Left ventricle myocardium superior (tissue), 1 donor: ENCODE measurements at regions not wholly inside any gene's neighbourhood (a gene's known extent, or its start where the extent isn't known, plus 50 kb on each side); places are given as distances from the start of the nearest gene placed in this dataset.

Experiments used
- ATAC-seq: fragments of 200-7000 bp; cut with Tn5 transposase; one replicate; pipeline ENCODE4 v1.9.1; 2020; ENCODE audit warnings: mild to moderate bottlenecking, moderate library complexity
- DNase-seq: peaks from one replicate; pipeline ENCODE4 v3.0.0-alpha.2; 2020
- intact Hi-C: fragments of 100-400 bp; cut with micrococcal nuclease; formaldehyde crosslinking; loops from one replicate; pipeline ENCODE4 v1.11.0; 2022
- donor health status: DM: no; HTN: yes; CAD: no; lungs with severe emphysema.

GRCh38 chr5:124602925-124603650, 143.4 kb downstream of the ZNF608 start:
- no peak for DNase-seq
- intact Hi-C loops: no loop called here
- no peak for ATAC-seq

GRCh38 chr5:124599028-124599973, 147.1 kb downstream of the ZNF608 start:
- intact Hi-C loops: no loop called here
- ATAC-seq: peak; percentile 89
- no peak for DNase-seq

GRCh38 chr5:124596595-124597421, 149.6 kb downstream of the ZNF608 start:
- DNase-seq: no peak
- intact Hi-C loops: no loop called here
- ATAC-seq: no peak

GRCh38 chr5:124593952-124594351, 152.5 kb downstream of the ZNF608 start:
- ATAC-seq: no peak
- DNase-seq: no peak
- intact Hi-C loops: no loop called here

GRCh38 chr5:124592891-124593290, 153.5 kb downstream of the ZNF608 start:
- no peak for ATAC-seq
- DNase-seq: no peak

GRCh38 chr5:124591583-124591982, 154.9 kb downstream of the ZNF608 start:
- ATAC-seq (no peak), DNase-seq (no peak)
- intact Hi-C loops: no loop called here

More at GRCh38 chr5:124592891-124593290, 153.5 kb downstream of the ZNF608 start:
- intact Hi-C loops: no loop called here

GRCh38 chr5:124590686-124591085, 155.8 kb downstream of the ZNF608 start:
- no peak for DNase-seq
- ATAC-seq: no peak
- intact Hi-C loops: no loop called here

GRCh38 chr5:124587280-124587679, 159.2 kb downstream of the ZNF608 start:
- ATAC-seq (no peak), DNase-seq (no peak)
- intact Hi-C loops: no loop called here

- DNase-seq (no peak), ATAC-seq (no peak)
- intact Hi-C loops: no loop called here
Measured at GRCh38 chr5:124584991-124585715, 161.3 kb downstream of the ZNF608 start.

- DNase-seq (no peak), ATAC-seq (no peak)
- intact Hi-C loops: no loop called here
Measured at GRCh38 chr5:124583469-124584350, 162.7 kb downstream of the ZNF608 start.

- ATAC-seq: no peak
Measured at GRCh38 chr5:124582561-124582840, 163.9 kb downstream of the ZNF608 start.

GRCh38 chr5:124581738-124582560, 164.5 kb downstream of the ZNF608 start:
- DNase-seq: no peak
- no peak for ATAC-seq
- intact Hi-C loops: no loop called here

More at GRCh38 chr5:124582561-124582840, 163.9 kb downstream of the ZNF608 start:
- DNase-seq: no peak
- intact Hi-C loops: no loop called here

GRCh38 chr5:124580925-124581737, 165.3 kb downstream of the ZNF608 start:
- intact Hi-C loops: no loop called here
- DNase-seq: no peak
- no peak for ATAC-seq

GRCh38 chr5:124580512-124580911, 165.9 kb downstream of the ZNF608 start:
- intact Hi-C loops: no loop called here
- DNase-seq: no peak
- no peak for ATAC-seq

- DNase-seq (no peak), ATAC-seq (no peak)
- intact Hi-C loops: no loop called here
Measured at GRCh38 chr5:124576848-124577409, 169.5 kb downstream of the ZNF608 start.

GRCh38 chr5:124575725-124576124, 170.7 kb downstream of the ZNF608 start:
- no peak for DNase-seq
- intact Hi-C loops: no loop called here
- no peak for ATAC-seq
